ENCODE measurements at regions not wholly inside any gene's neighbourhood (a gene's known extent, or its start where the extent isn't known, plus 50 kb on each side); places are given as distances from the start of the nearest gene placed in this dataset.

- TF ChIP-seq, protein P1, sequence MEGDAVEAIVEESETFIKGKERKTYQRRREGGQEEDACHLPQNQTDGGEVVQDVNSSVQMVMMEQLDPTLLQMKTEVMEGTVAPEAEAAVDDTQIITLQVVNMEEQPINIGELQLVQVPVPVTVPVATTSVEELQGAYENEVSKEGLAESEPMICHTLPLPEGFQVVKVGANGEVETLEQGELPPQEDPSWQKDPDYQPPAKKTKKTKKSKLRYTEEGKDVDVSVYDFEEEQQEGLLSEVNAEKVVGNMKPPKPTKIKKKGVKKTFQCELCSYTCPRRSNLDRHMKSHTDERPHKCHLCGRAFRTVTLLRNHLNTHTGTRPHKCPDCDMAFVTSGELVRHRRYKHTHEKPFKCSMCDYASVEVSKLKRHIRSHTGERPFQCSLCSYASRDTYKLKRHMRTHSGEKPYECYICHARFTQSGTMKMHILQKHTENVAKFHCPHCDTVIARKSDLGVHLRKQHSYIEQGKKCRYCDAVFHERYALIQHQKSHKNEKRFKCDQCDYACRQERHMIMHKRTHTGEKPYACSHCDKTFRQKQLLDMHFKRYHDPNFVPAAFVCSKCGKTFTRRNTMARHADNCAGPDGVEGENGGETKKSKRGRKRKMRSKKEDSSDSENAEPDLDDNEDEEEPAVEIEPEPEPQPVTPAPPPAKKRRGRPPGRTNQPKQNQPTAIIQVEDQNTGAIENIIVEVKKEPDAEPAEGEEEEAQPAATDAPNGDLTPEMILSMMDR (IDR thresholded peaks at IDR 0.05), result no peak
- TF ChIP-seq POLR2A (IDR thresholded peaks at IDR 0.05), result no peak
Measured at GRCh38 chr22:48476577-48476976, 1351.1 kb downstream of the BRD1 start.

Measured in adrenal gland (tissue), 5 donors.